Mammary epithelial cell (primary cell): ENCODE measurements at regions not wholly inside any gene's neighbourhood (a gene's known extent, or its start where the extent isn't known, plus 50 kb on each side); places are given as distances from the start of the nearest gene placed in this dataset.

Experiments
- EZH2 ChIP-seq: IDR thresholded peaks from 2 replicates; pipeline ENCODE4 v1.6.1; 2012; ENCODE audit warnings: low read length, inconsistent platforms, borderline replicate concordance
- TF ChIP-seq, protein P1 (sequence below), 2 donors: IDR thresholded peaks in 1 of 2; conservative IDR thresholded peaks in 1 of 2; 2 replicates each; pipeline ENCODE4 v1.5.1; 2011 to 2012; ENCODE audit warnings: inconsistent platforms in 2 of 2, low read length in 2 of 2, mild to moderate bottlenecking in 2 of 2, control low read depth in 1 of 2, low read depth in 1 of 2; ENCODE audit not compliant: insufficient read depth in 1 of 2; ENCODE audit errors: extremely low read depth in 1 of 2

DNA sequence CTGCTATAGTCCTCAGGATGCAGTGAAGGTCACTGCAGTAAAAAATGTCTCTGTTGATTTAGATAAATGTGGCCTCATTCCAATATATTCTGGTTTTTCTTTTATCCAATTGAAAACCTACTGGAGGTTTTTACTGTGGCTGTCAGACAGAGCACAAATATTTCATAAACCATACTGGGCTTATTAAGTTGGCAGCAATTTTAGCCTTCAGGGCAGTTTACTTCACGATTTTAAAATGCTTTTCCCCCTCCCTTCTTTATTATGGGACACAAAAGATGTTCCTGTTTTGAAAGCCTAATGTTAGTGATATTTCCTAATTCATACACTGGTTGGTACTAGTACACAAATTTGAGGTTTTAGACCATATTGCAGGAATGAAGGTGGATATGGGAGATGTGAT lies 939.4 kb downstream of the C4orf33 start:
- TF ChIP-seq, protein P1, sequence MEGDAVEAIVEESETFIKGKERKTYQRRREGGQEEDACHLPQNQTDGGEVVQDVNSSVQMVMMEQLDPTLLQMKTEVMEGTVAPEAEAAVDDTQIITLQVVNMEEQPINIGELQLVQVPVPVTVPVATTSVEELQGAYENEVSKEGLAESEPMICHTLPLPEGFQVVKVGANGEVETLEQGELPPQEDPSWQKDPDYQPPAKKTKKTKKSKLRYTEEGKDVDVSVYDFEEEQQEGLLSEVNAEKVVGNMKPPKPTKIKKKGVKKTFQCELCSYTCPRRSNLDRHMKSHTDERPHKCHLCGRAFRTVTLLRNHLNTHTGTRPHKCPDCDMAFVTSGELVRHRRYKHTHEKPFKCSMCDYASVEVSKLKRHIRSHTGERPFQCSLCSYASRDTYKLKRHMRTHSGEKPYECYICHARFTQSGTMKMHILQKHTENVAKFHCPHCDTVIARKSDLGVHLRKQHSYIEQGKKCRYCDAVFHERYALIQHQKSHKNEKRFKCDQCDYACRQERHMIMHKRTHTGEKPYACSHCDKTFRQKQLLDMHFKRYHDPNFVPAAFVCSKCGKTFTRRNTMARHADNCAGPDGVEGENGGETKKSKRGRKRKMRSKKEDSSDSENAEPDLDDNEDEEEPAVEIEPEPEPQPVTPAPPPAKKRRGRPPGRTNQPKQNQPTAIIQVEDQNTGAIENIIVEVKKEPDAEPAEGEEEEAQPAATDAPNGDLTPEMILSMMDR (conservative IDR thresholded peaks at IDR 0.05 in 1 of 2, IDR thresholded peaks at IDR 0.05 in 1 of 2; ENCODE audit: extremely low read depth in 1 of 2, insufficient read depth in 1 of 2, low read depth in 1 of 2, low read length in 2 of 2): no peak
- TF ChIP-seq EZH2: no peak
